Lung (tissue), 11 donors: ENCODE measurements at regions not wholly inside any gene's neighbourhood (a gene's known extent, or its start where the extent isn't known, plus 50 kb on each side); places are given as distances from the start of the nearest gene placed in this dataset.

Experiments used
- ATAC-seq: fragments of 200-7000 bp; cut with Tn5 transposase; one replicate; pipeline ENCODE4 v1.9.1; 2020; ENCODE audit warnings: moderate number of reproducible peaks; ENCODE audit not compliant: insufficient read depth, low FRiP score
- DNase-seq, 3 donors: peaks; one replicate each; pipeline ENCODE4 v3.0.0-alpha.2; 2013 to 2017
- H3K27ac ChIP-seq, 2 donors: one replicate each; pipeline ENCODE4 v1.5.1; 2013; ENCODE audit warnings: mild to moderate bottlenecking in 2 of 2, moderate library complexity in 2 of 2, control low read depth in 1 of 2, inconsistent platforms in 1 of 2, low read depth in 1 of 2, low read length in 1 of 2
- H3K27me3 ChIP-seq, 3 donors: one replicate each; pipeline ENCODE4 v1.5.1; 2013; ENCODE audit warnings: low read length in 2 of 3; ENCODE audit not compliant: control insufficient read depth in 3 of 3, insufficient read depth in 3 of 3
- H3K36me3 ChIP-seq, 4 donors: one replicate each; pipeline ENCODE4 v1.5.1; 2013; ENCODE audit warnings: low read length in 4 of 4, mild to moderate bottlenecking in 1 of 4, moderate library complexity in 1 of 4; ENCODE audit not compliant: control insufficient read depth in 4 of 4, insufficient read depth in 4 of 4
- H3K4me1 ChIP-seq, 5 donors: one replicate each; pipeline ENCODE4 v1.5.1; 2013; ENCODE audit warnings: low read length in 5 of 5, mild to moderate bottlenecking in 2 of 5, moderate library complexity in 1 of 5; ENCODE audit not compliant: control insufficient read depth in 5 of 5, insufficient read depth in 5 of 5
- H3K4me3 ChIP-seq: one replicate; pipeline ENCODE4 v1.5.1; 2013; ENCODE audit warnings: mild to moderate bottlenecking, control low read depth, moderate library complexity
- H3K9ac ChIP-seq, 2 donors: one replicate each; pipeline ENCODE4 v1.5.1; 2013; ENCODE audit warnings: low read length in 2 of 2, control low read depth in 1 of 2; ENCODE audit not compliant: insufficient read depth in 1 of 2
- H3K9me3 ChIP-seq, 4 donors: one replicate each; pipeline ENCODE4 v1.5.1; 2013; ENCODE audit warnings: low read length in 3 of 4, mild to moderate bottlenecking in 1 of 4, moderate library complexity in 1 of 4; ENCODE audit not compliant: control insufficient read depth in 4 of 4, insufficient read depth in 3 of 4
- CTCF ChIP-seq: IDR thresholded peaks from 2 replicates; pipeline ENCODE4 v1.5.1; 2012; ENCODE audit warnings: mild to moderate bottlenecking; ENCODE audit errors: control extremely low read depth, extremely low read depth
- WGBS, 2 donors: extraction: QIAGEN DNeasy Blood & Tissue Kit; methylation state at CpG; one replicate each; pipeline ENCODE4 v1.1.7; 2013; 5-methylcytosine and 5-hydroxymethylcytosine counted together
- donor health status: control.
- donor health status: control.
- donor health status: Bipolar disorder and iron deficiency.
- donor health status: healthy.
- donor health status: DM: yes; HTN: yes; CAD: no.

- no peak overlapping the region for H3K9ac ChIP-seq
- no peaks in the 10 kb centered on the region for H3K36me3 ChIP-seq
- H3K27ac ChIP-seq = no peak overlapping the region
- no peaks in the 10 kb centered on the region for H3K4me1 ChIP-seq
- 51 to 75% methylated on average over 3 of the region's 3 CpGs for WGBS, 2 donors
- H3K4me3 ChIP-seq = no peak overlapping the region
- H3K9me3 ChIP-seq = no peaks in the 10 kb centered on the region
- H3K27me3 ChIP-seq = no peaks in the 10 kb centered on the region
- ATAC-seq (no peak), DNase-seq (no peak)
- TF ChIP-seq CTCF = no peak
Observed at GRCh38 chrX:117543885-117544284, 572.7 kb downstream of the KLHL13 start.

GRCh38 chrX:117539090-117539418 lies 577.6 kb downstream of the KLHL13 start:
- H3K36me3 ChIP-seq = no peaks in the 10 kb centered on the region
- H3K9me3 ChIP-seq = no peaks in the 10 kb centered on the region
- peak in 1 of 3 donors; percentile 1 for DNase-seq
- no peak overlapping the region for H3K4me3 ChIP-seq
- no peaks in the 10 kb centered on the region for H3K4me1 ChIP-seq
- H3K9ac ChIP-seq = no peak overlapping the region
- 47 to 73% methylated on average over 1 of the region's 1 CpG for WGBS, 2 donors
- TF ChIP-seq CTCF = no peak
- H3K27me3 ChIP-seq = no peaks in the 10 kb centered on the region
- H3K27ac ChIP-seq = no peak overlapping the region
- ATAC-seq = no peak

- H3K36me3 ChIP-seq = no peaks in the 10 kb centered on the region
- no peak for TF ChIP-seq CTCF
- H3K9me3 ChIP-seq = no peaks in the 10 kb centered on the region
- no peaks in the 10 kb centered on the region for H3K27me3 ChIP-seq
- H3K9ac ChIP-seq = no peak overlapping the region
- WGBS, 2 donors = 60 to 76% methylated on average over 3 of the region's 3 CpGs
- ATAC-seq = no peak
- DNase-seq = no peak
- no peaks in the 10 kb centered on the region for H3K4me1 ChIP-seq
- no peak overlapping the region for H3K4me3 ChIP-seq
- no peak overlapping the region for H3K27ac ChIP-seq
Observed at GRCh38 chrX:117538178-117539089, 578.2 kb downstream of the KLHL13 start.

GRCh38 chrX:117532339-117532738 lies 584.3 kb downstream of the KLHL13 start:
- Histone ChIP-seq H3K9ac (no peak overlapping the region), H3K4me3 (no peak overlapping the region), H3K9me3 (no peaks in the 10 kb centered on the region), H3K27ac (no peak overlapping the region), H3K4me1 (no peaks in the 10 kb centered on the region), H3K27me3 (peaks cover 0 to 2% (median 0%) of the 10 kb centered on the region in 3 donors), H3K36me3 (no peaks in the 10 kb centered on the region)
- no peak for DNase-seq
- no peak for ATAC-seq
- no peak for TF ChIP-seq CTCF
